ENCODE measurements at regions not wholly inside any gene's neighbourhood (a gene's known extent, or its start where the extent isn't known, plus 50 kb on each side); places are given as distances from the start of the nearest gene placed in this dataset.

- Histone ChIP-seq H3K9me3 (no peaks in the 10 kb centered on the region), H3K4me1 (peaks cover 37% of the 10 kb centered on the region), H3K4me3 (no peak overlapping the region), H3K27ac (no peak overlapping the region), H3K27me3 (no peaks in the 10 kb centered on the region), H3K36me3 (no peaks in the 10 kb centered on the region)
- TF ChIP-seq EP300 (IDR thresholded peaks at IDR 0.05) (no peak), CTCF (IDR thresholded peaks at IDR 0.05) (no peak), POLR2AphosphoS5 (IDR thresholded peaks at IDR 0.05) (no peak)
- DNase-seq (ENCODE audit: low spot score in 2 of 2), result no peak
- WGBS, result 40% methylated on average over 2 of the region's 2 CpGs
Measured at GRCh38 chr1:55472784-55473183, 257.6 kb upstream of the USP24 start.

- DNase-seq (ENCODE audit: low spot score in 2 of 2), result no peak
- H3K36me3 ChIP-seq, result no peaks in the 10 kb centered on the region
- H3K4me1 ChIP-seq, result peaks cover 42% of the 10 kb centered on the region
- no peaks in the 10 kb centered on the region for H3K9me3 ChIP-seq
- no peak for TF ChIP-seq POLR2AphosphoS5 (IDR thresholded peaks at IDR 0.05)
- TF ChIP-seq POLR2A (IDR thresholded peaks at IDR 0.05), result no peak
- no peak for TF ChIP-seq EP300 (IDR thresholded peaks at IDR 0.05)
- TF ChIP-seq CTCF (IDR thresholded peaks at IDR 0.05), result no peak
- WGBS, result 100% methylated on average over 1 of the region's 1 CpG
- no peaks in the 10 kb centered on the region for H3K27me3 ChIP-seq
- H3K27ac ChIP-seq, result no peak overlapping the region
- H3K4me3 ChIP-seq, result no peak overlapping the region
Measured at GRCh38 chr1:55472115-55472514, 257.0 kb upstream of the USP24 start.

- Histone ChIP-seq H3K9me3 (no peaks in the 10 kb centered on the region), H3K4me3 (no peak overlapping the region), H3K4me1 (peaks cover 61% of the 10 kb centered on the region), H3K27me3 (no peaks in the 10 kb centered on the region), H3K36me3 (no peaks in the 10 kb centered on the region), H3K27ac (peak overlapping the region; percentile 88)
- no peak for DNase-seq (ENCODE audit: low spot score in 2 of 2)
- no peak for TF ChIP-seq POLR2AphosphoS5 (IDR thresholded peaks at IDR 0.05)
- no peak for TF ChIP-seq CTCF (IDR thresholded peaks at IDR 0.05)
- TF ChIP-seq POLR2A (IDR thresholded peaks at IDR 0.05), result no peak
- no peak for TF ChIP-seq EP300 (IDR thresholded peaks at IDR 0.05)
- WGBS, result 60% methylated on average over 7 of the region's 7 CpGs
Measured at GRCh38 chr1:55468142-55468795, 253.1 kb upstream of the USP24 start.

GRCh38 chr1:55466921-55467320 is 251.8 kb upstream of the USP24 start:
- Histone ChIP-seq H3K27me3 (no peaks in the 10 kb centered on the region), H3K4me3 (no peak overlapping the region), H3K27ac (peak overlapping the region; percentile 88), H3K9me3 (no peaks in the 10 kb centered on the region), H3K4me1 (peaks cover 53% of the 10 kb centered on the region), H3K36me3 (no peaks in the 10 kb centered on the region)
- 66% methylated on average over 2 of the region's 2 CpGs for WGBS
- TF ChIP-seq CTCF (IDR thresholded peaks at IDR 0.05), result no peak
- no peak for TF ChIP-seq POLR2A (IDR thresholded peaks at IDR 0.05)
- TF ChIP-seq POLR2AphosphoS5 (IDR thresholded peaks at IDR 0.05), result no peak
- no peak for TF ChIP-seq EP300 (IDR thresholded peaks at IDR 0.05)
- DNase-seq (ENCODE audit: low spot score in 2 of 2), result no peak

- H3K27me3 ChIP-seq, result no peaks in the 10 kb centered on the region
- DNase-seq (ENCODE audit: low spot score in 2 of 2), result no peak
- H3K27ac ChIP-seq, result peak overlapping the region; percentile 88
- H3K36me3 ChIP-seq, result no peaks in the 10 kb centered on the region
- WGBS, result 15% methylated on average over 1 of the region's 1 CpG
- TF ChIP-seq POLR2AphosphoS5 (IDR thresholded peaks at IDR 0.05) (peak in 1 of 3 donors; percentile 7), CTCF (IDR thresholded peaks at IDR 0.05) (no peak)
- H3K4me1 ChIP-seq, result peaks cover 53% of the 10 kb centered on the region
- no peak overlapping the region for H3K4me3 ChIP-seq
- no peaks in the 10 kb centered on the region for H3K9me3 ChIP-seq
Measured at GRCh38 chr1:55466373-55466772, 251.2 kb upstream of the USP24 start.

Measured in suprapubic skin (tissue), 4 donors.